HCT116 (cell line): ENCODE measurements at regions not wholly inside any gene's neighbourhood (a gene's known extent, or its start where the extent isn't known, plus 50 kb on each side); places are given as distances from the start of the nearest gene placed in this dataset.

Experiments
- ATAC-seq: fragments of 200-7000 bp; cut with Tn5 transposase; 2 replicates; pipeline ENCODE4 v1.9.1; 2020; ENCODE audit warnings: mild to moderate bottlenecking, moderate library complexity
- BruUV-seq: library from RNA; stranded (reverse); fragments of 400-500 nt; replicated peaks from 2 replicates; lab custom pipeline; 2021; lab: Mats Ljungman, UMichigan
- CTCF ChIA-PET: fragments of 300-600 bp; sonication (Branson Sonifier 250); formaldehyde crosslinking; loops from one replicate; lab custom pipeline; 2021; ENCODE audit warnings: antibody characterized with exemption; lab: Charles Lee
- POLR2A ChIA-PET: fragments of 300-600, 350-600 bp; sonication (Branson Sonifier 250); formaldehyde crosslinking; loops from one replicate; lab custom pipeline; 2021; ENCODE audit warnings: antibody characterized with exemption; lab: Charles Lee
- RAD21 ChIA-PET, 2 experiments: fragments of 300-600 bp; sonication (Branson Sonifier 250); formaldehyde crosslinking; loops; one replicate each; lab custom pipeline; 2023; ENCODE audit warnings: low total read pairs in 2 of 2; ENCODE audit not compliant: uncharacterized antibody in 2 of 2, unreplicated experiment in 2 of 2, low non-redundant PET in 1 of 2; lab: Charles Lee
- DNase-seq: peaks from one replicate; pipeline ENCODE4 v3.0.0-alpha.2; 2010; ENCODE audit warnings: low read depth, low spot score
- H2AFZ ChIP-seq: fragments of 200-600 bp; shearing (Covaris generic), sonication (generic); 2 replicates; pipeline ENCODE4 v1.6.1; 2017; ENCODE audit warnings: low read depth, mixed run types, mixed read lengths, antibody characterized with exemption, low read length; ENCODE audit not compliant: poor library complexity, severe bottlenecking
- H3K27ac ChIP-seq: 2 replicates; pipeline ENCODE4 v1.5.1; 2012; ENCODE audit warnings: low read depth, low read length
- H3K27me3 ChIP-seq: fragments of 200-600 bp; sonication (generic); 2 replicates; pipeline ENCODE4 v1.6.1; 2016; ENCODE audit warnings: mixed run types, low read length, mixed read lengths; ENCODE audit not compliant: insufficient read depth
- H3K36me3 ChIP-seq, 2 experiments: fragments of 200-500 bp in 1 of 2; fragments of 200-600 bp in 1 of 2; sonication (Bioruptor generic) in 1 of 2; sonication (generic) in 1 of 2; 2 replicates each; pipeline versions ENCODE4 v1.5.1 to v1.6.1; 2014 to 2016; ENCODE audit warnings: low read length in 2 of 2, inconsistent platforms in 1 of 2, mixed read lengths in 1 of 2, mixed run types in 1 of 2; ENCODE audit not compliant: insufficient read depth in 2 of 2, control insufficient read depth in 1 of 2
- H3K4me1 ChIP-seq, 2 experiments: fragments of 200-600 bp in 1 of 2; sonication (generic) in 1 of 2; 2 replicates each; pipeline versions ENCODE4 v1.5.1 to v1.6.1; 2012 to 2017; ENCODE audit warnings: low read length in 2 of 2, inconsistent platforms in 1 of 2, mild to moderate bottlenecking in 1 of 2, mixed read lengths in 1 of 2, mixed run types in 1 of 2, moderate library complexity in 1 of 2; ENCODE audit not compliant: insufficient read depth in 2 of 2, control insufficient read depth in 1 of 2
- H3K4me2 ChIP-seq: fragments of 200-600 bp; sonication (generic); 2 replicates; pipeline ENCODE4 v1.6.1; 2017; ENCODE audit warnings: mixed run types, low read length, mixed read lengths
- H3K4me3 ChIP-seq, 2 experiments: fragments of 200-600 bp in 1 of 2; sonication (generic) in 1 of 2; replicated peaks in 1 of 2; 2 replicates each; pipeline ENCODE4 v1.5.1; 2011 to 2016; ENCODE audit warnings: low read length in 2 of 2, control low read depth in 1 of 2, low read depth in 1 of 2, mild to moderate bottlenecking in 1 of 2, mixed read lengths in 1 of 2, mixed run types in 1 of 2
- H3K79me2 ChIP-seq: fragments of 200-600 bp; sonication (generic); 2 replicates; pipeline ENCODE4 v1.6.1; 2017; ENCODE audit warnings: mild to moderate bottlenecking, mixed run types, low read length, moderate library complexity, mixed read lengths; ENCODE audit not compliant: insufficient read depth
- H3K9ac ChIP-seq: fragments of 200-600 bp; sonication (generic); 2 replicates; pipeline ENCODE4 v1.6.1; 2016; ENCODE audit warnings: low read length, mixed read lengths
- H3K9me2 ChIP-seq: fragments of 200-600 bp; sonication (generic), shearing (Covaris generic); 2 replicates; pipeline ENCODE4 v1.6.1; 2017; ENCODE audit warnings: mixed run types, mild to moderate bottlenecking, moderate library complexity; ENCODE audit not compliant: insufficient read depth
- H3K9me3 ChIP-seq, 2 experiments: fragments of 200-500 bp in 1 of 2; fragments of 200-600 bp in 1 of 2; sonication (Bioruptor generic) in 1 of 2; sonication (generic) in 1 of 2; 2 replicates each; pipeline ENCODE4 v1.6.1; 2014 to 2017; ENCODE audit warnings: low read length in 2 of 2, mixed read lengths in 2 of 2, inconsistent platforms in 1 of 2, low read depth in 1 of 2, mild to moderate bottlenecking in 1 of 2, mixed run types in 1 of 2, moderate library complexity in 1 of 2; ENCODE audit not compliant: control insufficient read depth in 1 of 2, insufficient read depth in 1 of 2
- H4K20me1 ChIP-seq: fragments of 200-600 bp; sonication (generic), shearing (Covaris generic); 2 replicates; pipeline ENCODE4 v1.6.1; 2017; ENCODE audit warnings: mixed run types, mild to moderate bottlenecking, moderate library complexity; ENCODE audit not compliant: insufficient read depth
- CTCF ChIP-seq, 3 experiments: fragments of 200-600 bp in 1 of 3; sonication (generic) in 1 of 3; IDR thresholded peaks in 2 of 3; conservative IDR thresholded peaks in 1 of 3; 2 replicates each; pipeline ENCODE4 v1.5.1; 2012 to 2017; ENCODE audit warnings: low read depth in 2 of 3, low read length in 2 of 3, antibody characterized with exemption in 1 of 3, borderline replicate concordance in 1 of 3, control low read depth in 1 of 3, mild to moderate bottlenecking in 1 of 3, mixed read lengths in 1 of 3, mixed run types in 1 of 3, moderate library complexity in 1 of 3; ENCODE audit not compliant: insufficient read depth in 1 of 3
- FOSL1 ChIP-seq: IDR thresholded peaks from 2 replicates; pipeline ENCODE4 v1.6.1; 2012; ENCODE audit warnings: low read depth
- JUND ChIP-seq: IDR thresholded peaks from 2 replicates; pipeline ENCODE4 v1.6.1; 2012
- REST ChIP-seq: IDR thresholded peaks from 2 replicates; pipeline ENCODE4 v1.6.1; 2012; ENCODE audit warnings: low read depth
- SIN3A ChIP-seq: IDR thresholded peaks from 2 replicates; pipeline ENCODE4 v1.6.1; 2012; ENCODE audit warnings: low read depth
- YY1 ChIP-seq: IDR thresholded peaks from 2 replicates; pipeline ENCODE4 v1.6.1; 2011; ENCODE audit warnings: low read length, low read depth, moderate library complexity, mild to moderate bottlenecking; ENCODE audit not compliant: insufficient replicate concordance; ENCODE audit errors: extremely low read depth
- intact Hi-C: fragments of 100-400 bp; cut with micrococcal nuclease; formaldehyde crosslinking; loops from 2 replicates; pipeline ENCODE4 v1.10.0; 2022

GRCh38 chr3:107106316-107106715 lies 270.9 kb upstream of the CCDC54 start:
- no peak overlapping the region for H3K27ac ChIP-seq
- POLR2A ChIA-PET, result no interaction called here
- CTCF ChIA-PET, result interaction anchor here (1.8 kb wide), 1 partner anchor 12 kb away, joined by 4 read pairs; no protein-coding TSS in a partner anchor
- TF ChIP-seq JUND, result 0 out of 2 replicates have a peak, but pooled peaks have one; percentile 20
- no peak for TF ChIP-seq YY1
- peak; percentile 44; the same call in 1 of the 2 replicates for TF ChIP-seq FOSL1
- TF ChIP-seq SIN3A, result no peak
- TF ChIP-seq, all 23 proteins: peak for 2
- H2AFZ ChIP-seq, result peak overlapping the region; percentile 68
- H3K4me3 ChIP-seq, result no peak overlapping the region
- RAD21 ChIA-PET, result no interaction called here
- no peaks in the 10 kb centered on the region for H3K79me2 ChIP-seq
- intact Hi-C loops, result no loop called here
- no peak overlapping the region for H3K9ac ChIP-seq
- no peaks in the 10 kb centered on the region for H3K36me3 ChIP-seq
- no peaks in the 10 kb centered on the region for H3K9me2 ChIP-seq
- no TSS peak for BruUV-seq
- DNase-seq, result peak; percentile 18
- H3K9me3 ChIP-seq, result no peaks in the 10 kb centered on the region
- H3K27me3 ChIP-seq, result no peaks in the 10 kb centered on the region
- ATAC-seq, result no peak
- H3K4me2 ChIP-seq, result peak overlapping the region; percentile 47
- no peaks in the 10 kb centered on the region for H4K20me1 ChIP-seq
- H3K4me1 ChIP-seq, result peaks cover 0 to 9% of the 10 kb centered on the region in 2 experiments; a peak in 2 of 4 replicates

- CTCF ChIA-PET, result interaction anchor here (1.8 kb wide), 1 partner anchor 11 kb away, joined by 4 read pairs; no protein-coding TSS in a partner anchor
- Histone ChIP-seq H3K27ac (no peak overlapping the region), H3K9ac (no peak overlapping the region), H3K9me3 (no peaks in the 10 kb centered on the region), H3K36me3 (no peaks in the 10 kb centered on the region), H3K4me1 (peaks cover 0 to 9% of the 10 kb centered on the region in 2 experiments; a peak in 2 of 4 replicates), H3K9me2 (no peaks in the 10 kb centered on the region), H3K4me2 (peak overlapping the region; percentile 47; the same call in 1 of the 2 replicates), H2AFZ (peak overlapping the region; percentile 68), H3K27me3 (no peaks in the 10 kb centered on the region), H3K4me3 (no peak overlapping the region), H4K20me1 (no peaks in the 10 kb centered on the region), H3K79me2 (no peaks in the 10 kb centered on the region)
- TF ChIP-seq REST (no peak), CTCF (IDR thresholded peaks at IDR 0.05 in 2 of 3, conservative IDR thresholded peaks at IDR 0.05 in 1 of 3; ENCODE audit: borderline replicate concordance in 1 of 3, insufficient read depth in 1 of 3, low read depth in 2 of 3, low read length in 2 of 3) (no peak)
- intact Hi-C loops, result no loop called here
- BruUV-seq, result no TSS peak
- RAD21 ChIA-PET, result no interaction called here
- POLR2A ChIA-PET, result no interaction called here
- ATAC-seq, result no peak
- DNase-seq, result no peak
Observed at GRCh38 chr3:107106907-107107306, 270.3 kb upstream of the CCDC54 start.
